AG08396 (cell line): ENCODE measurements at regions not wholly inside any gene's neighbourhood (a gene's known extent, or its start where the extent isn't known, plus 50 kb on each side); places are given as distances from the start of the nearest gene placed in this dataset.
"Not testable (repeated sequence)": the region's sequence is repeated elsewhere in the genome, so short reads cannot be mapped to it uniquely, and the experiment has no call there.

Experiments used
- DNase-seq: peaks from one replicate; pipeline ENCODE4 v3.0.0; 2012; ENCODE audit warnings: low spot score, mixed read lengths

DNA sequence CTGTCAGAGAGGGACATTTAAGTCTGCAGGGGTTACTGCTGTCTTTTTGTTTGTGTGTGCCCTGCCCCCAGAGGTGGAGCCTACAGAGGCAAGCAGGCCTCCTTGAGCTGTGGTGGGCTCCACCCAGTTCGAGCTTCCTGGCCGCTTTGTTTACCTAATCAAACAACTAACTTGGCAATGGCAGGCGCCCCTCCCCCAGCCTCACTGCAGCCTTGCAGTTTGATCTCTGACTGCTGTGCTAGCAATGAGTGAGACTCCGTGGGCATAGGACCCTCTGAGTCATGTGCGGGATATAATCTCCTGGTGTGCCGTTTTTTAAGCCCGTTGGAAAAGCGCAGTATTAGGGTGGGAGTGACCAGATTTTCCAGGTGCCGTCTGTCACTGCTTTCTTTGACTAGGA lies 216.8 kb upstream of the CDKN2B start:
- DNase-seq, result not testable (repeated sequence)

DNA sequence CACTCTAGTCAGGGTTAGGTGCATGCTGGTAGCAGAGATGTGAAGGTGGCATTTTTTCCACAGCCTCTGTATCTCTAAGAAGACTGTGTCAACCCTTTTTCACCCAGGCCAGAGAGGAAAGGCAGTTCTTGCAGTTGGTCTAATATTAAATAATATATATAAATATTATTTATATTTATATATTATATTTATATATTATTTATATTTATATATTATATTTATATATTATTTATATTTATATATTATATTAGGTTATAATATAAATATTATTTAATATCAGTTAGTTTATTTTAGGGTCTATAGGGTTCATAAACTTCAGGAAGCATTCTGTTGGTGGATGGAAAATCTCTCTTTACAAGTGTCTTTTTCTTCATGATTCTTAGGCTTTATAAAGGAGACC lies 218.6 kb upstream of the DMRTA1 start:
- no peak for DNase-seq

DNA sequence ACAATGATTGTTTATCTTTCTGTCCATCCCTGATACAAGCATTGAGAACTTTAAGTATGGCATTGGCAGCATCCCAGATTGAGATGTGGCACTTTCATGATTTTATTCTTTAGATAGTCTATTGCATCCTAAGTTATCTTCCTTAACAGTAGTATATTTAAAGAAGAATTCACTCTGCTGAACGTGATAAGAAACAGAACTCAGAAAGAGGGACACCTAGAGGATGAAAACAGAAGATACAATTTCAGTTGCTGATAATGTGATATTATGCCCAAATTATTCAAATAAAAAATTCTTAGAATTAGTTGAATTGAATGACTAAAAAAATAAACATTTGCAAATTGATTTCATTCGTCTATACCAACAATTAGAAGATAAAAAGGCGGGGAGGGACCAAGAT lies 218.1 kb upstream of the DMRTA1 start:
- DNase-seq, result no peak

DNA sequence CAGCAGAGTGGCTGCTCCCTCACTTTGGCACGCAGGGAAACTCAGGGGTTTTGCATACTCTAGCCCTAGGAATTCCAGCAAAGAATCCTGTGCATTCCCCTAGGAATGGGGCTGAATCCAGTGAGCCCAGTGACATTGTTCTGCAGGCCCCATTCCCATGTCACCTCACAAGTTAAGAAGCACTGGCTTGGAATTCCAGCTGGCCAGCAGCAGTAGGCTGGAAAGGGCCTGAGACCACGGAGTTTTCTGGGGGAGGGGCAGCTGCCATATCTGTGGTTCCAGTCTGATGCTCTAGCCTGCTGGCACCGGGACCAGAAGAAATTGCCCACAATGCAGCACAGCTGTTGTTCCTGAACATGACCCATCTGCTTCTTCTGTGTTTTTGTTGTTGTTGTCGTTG lies 217.6 kb upstream of the DMRTA1 start:
- DNase-seq, result no peak

DNA sequence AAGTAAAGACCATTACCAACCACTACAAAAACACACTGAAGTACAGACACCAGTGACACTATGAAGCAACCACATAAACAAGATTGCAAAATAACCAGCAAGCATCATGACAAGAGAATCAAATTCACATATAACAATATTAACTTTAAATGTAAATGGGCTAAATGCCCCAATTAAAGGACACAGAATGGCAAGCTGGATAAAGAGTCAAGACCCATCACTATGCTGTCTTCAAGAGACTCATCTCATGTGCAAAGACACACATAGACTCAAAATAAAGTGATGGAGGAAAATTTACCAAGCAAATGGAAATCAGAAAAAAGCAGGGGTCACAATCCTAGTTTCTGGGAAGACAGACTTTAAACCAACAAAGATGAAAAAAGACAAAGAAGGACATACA lies 215.3 kb upstream of the DMRTA1 start:
- not testable (repeated sequence) for DNase-seq

DNA sequence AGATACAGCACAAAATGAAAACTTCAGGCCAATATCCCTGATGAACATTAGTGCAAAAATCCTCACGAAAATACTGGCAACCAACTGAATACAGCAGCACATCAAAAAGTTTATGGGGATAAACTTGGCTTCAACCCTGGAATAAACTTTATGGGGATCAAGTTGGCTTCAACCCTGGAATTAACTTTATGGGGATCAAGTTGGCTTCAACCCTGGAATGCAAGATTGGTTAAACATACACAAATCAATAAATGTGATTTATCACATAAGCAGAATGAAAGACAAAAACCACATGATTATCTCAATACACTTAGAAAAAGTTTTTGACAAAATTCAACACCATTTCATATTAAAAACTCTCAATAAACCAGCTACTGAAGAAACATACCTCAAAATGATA lies 213.7 kb upstream of the DMRTA1 start:
- DNase-seq, result no peak

DNA sequence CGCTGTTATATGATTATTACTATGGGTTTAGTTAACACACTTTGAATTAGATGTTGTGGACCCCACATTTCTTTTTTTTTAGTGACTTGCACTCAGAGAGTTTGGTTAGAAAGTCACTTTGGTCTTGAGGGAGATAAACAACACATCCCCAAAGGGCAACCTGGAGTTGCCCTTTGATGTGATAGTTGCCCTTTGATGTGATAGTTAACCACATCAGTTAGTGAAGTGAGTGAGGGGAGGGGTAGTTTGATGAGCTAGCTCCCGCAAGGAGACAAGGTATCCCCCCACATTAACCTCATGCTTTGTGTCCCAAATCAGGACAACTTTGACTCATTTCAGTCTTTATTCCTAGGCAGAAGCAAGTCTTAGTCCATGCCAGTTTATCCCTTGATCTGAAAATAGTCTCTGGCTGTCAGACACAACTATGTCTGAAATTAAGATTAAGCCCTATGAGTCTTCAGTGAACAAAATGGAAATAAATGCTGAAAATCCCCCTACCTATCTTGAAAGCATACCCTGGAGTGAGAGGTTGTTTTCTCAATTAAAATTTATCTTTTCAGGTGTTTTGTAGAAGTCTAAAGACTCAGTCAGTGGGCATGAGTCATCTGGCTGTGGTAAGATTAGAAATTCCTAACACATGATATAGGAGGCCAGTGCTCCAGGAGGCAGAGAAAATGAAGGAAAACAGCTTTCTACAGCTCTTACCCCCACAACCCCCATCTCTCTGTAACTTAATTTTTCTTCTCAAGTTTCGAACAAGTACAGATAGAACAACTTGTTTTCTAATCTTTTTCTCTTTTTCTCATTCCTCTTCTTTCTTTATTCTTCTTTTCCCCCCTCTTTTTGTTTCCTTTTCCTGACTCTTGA lies 208.9 kb upstream of the DMRTA1 start:
- DNase-seq, result peak; percentile 71

DNA sequence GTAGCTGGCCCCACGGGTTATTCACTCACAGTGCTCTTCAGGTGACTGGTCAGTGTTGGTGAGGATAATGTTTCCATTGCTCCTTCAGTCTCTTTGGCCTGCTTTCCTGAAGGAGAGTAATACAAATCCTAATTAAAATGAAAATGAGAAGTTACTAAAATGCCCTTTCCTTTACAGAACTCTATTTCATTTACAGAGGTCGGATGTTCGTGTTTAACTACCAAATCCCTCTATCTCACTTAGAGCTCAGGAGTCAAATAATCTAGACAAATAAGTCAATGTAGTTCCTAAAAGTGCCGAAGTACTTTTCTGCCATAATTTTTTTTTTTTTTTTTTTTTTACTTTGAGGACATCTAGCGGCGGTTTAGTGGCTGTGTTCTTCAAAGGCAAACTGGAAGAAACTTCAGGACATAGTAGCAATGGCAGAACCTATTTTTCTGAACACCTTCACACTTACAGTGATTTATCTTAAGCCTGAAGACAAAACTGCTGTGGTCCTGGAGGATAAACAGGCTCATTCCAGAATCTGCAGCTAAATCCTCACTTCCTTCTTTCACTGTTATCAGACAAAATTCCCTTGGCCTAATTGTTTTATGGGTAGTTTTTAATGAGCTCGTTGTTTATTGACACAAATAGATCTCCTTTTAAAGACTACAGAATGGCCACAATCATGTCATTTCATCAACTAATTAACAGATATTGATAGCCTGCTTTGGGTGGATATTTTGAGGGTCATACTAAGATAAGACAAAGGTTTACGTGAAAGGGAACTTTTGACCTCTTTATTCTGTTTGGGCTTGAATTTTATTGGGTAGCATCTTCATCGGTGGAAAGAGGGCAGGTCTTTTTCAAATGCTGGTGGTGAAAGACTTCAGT lies 207.6 kb upstream of the DMRTA1 start:
- DNase-seq, result peak; percentile 29

DNA sequence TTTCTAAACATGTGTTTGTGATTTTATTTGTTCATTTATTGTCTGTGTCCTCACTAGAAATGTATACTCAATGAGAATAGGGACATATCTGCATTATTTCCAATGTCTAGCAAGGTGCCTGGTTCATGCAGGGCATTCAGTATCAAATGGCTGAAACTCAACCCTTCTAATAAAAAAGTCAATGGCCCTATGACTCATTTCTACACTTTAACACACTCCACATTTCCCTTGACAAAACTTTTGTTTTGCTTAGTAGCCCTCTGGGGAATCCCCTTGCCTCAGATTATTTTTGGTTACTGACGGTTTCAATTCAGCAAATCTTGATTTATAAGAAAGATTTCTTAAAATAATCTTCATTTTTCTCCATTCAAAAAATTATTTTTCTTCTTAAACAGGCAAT lies 206.0 kb upstream of the DMRTA1 start:
- peak; percentile 12 for DNase-seq

DNA sequence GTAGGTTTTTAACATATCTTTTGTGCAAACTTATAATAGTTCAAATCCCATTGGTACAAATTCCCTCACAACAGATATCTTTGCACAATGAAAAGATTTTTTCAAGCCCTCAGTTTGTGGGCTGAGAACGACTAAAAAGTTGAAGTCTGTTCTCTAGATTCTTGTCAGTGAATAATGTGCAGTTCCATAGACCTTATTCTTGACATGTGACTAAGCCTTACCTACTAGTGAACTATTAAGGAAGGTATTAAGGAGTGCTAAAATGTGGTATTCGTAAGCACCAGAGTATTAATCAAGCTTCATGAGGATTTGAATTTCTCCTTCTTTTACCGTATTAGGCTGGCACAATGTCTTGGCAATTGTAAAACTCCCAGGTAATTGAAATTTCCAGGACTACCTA lies 205.6 kb upstream of the DMRTA1 start:
- DNase-seq, result no peak

DNA sequence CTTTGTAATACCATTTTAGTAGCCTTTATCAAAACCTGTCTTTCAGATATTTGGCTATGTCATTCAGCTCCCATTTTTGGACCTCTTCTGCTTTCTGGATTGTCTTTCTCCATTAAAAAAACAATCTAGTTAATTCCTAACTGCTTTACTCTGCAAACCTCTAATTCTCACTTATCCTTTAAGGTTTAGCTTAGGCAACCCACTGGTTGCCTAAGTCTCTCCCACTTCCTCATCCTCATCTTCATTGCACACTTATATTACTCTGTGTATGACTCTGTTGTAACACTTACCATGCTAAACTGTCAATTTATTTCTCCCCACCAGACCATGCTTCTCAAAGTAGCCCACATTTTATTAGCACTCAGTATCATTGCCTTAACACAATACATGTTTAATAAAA lies 205.0 kb upstream of the DMRTA1 start:
- DNase-seq, result no peak

DNA sequence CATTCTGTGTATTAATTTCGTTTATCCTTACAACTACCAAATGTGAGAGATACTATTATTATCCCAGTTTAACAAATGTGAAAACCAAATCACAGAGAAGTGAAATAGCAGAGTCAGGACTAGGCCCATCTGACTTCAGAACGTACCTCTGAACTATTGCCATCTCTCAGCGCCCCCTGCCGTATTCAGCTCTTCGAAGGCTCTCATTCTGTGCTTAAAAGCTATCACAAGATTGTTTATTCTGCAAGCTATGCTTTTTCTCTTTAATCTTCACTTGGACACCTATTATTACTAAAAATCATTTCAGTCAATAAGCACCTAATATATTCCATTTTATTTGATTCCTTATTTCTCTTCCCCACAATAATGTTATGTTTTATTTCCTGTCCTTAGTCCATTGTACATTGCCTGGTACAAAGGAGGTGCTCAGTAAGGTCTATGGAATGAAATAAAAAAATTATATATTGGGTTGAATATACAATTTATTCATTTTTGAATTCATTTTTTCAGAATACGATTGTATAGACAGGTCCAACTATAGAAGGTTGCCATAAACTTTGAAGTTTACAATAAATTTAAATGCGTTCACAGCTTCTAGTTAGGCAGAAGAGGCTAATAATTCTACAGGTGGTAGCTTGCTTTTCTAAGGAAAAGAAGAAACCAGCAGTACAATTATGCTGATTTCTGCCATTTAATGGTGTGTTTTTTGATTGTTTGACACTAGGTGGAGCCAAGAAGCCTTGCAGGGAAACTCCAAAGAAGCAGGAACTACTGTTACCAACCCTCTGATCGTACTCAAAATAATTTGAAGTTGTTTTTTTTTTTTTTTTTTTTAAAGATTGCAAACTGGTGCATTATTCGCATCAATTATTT lies 202.2 kb upstream of the DMRTA1 start:
- peak; percentile 36 for DNase-seq

DNA sequence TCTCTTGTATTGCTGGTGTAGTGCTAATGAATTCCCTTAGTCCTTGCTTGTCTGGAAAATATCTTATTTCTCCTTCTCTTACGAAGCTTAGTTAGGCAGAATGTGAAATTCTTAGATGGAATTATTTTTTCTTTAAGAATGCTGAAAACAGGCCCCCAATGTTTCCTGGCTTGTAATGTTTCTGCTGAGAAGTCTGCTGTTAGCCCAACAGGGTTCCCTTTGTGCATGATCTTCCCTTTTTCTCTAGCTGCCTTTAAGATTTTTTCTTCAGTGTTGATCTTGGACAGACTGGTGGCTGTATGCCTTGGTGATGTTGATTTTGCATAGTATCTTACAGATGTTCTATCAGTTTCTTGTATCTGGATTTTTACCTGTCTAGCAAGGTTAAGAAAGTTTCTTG lies 191.3 kb upstream of the DMRTA1 start:
- no peak for DNase-seq

DNA sequence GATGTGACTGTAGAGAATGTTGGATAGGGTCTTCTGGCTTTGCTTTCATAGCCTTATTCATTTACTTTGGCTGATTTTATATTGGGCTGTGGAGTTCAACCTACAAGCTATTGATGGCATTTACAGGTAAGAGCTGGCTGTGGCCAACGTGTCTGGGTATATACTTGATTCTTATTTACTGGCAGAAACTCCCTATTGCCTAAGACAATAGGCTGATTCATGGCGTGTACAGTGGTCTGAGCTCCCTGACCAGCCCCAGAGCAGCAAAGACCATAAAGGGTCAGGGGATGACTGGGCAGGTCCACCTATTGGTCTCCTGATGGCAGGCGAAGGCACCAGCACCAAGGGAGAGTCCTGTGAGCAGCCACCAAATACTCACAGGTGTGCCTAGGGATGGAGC lies 190.2 kb upstream of the DMRTA1 start:
- DNase-seq, result no peak

DNA sequence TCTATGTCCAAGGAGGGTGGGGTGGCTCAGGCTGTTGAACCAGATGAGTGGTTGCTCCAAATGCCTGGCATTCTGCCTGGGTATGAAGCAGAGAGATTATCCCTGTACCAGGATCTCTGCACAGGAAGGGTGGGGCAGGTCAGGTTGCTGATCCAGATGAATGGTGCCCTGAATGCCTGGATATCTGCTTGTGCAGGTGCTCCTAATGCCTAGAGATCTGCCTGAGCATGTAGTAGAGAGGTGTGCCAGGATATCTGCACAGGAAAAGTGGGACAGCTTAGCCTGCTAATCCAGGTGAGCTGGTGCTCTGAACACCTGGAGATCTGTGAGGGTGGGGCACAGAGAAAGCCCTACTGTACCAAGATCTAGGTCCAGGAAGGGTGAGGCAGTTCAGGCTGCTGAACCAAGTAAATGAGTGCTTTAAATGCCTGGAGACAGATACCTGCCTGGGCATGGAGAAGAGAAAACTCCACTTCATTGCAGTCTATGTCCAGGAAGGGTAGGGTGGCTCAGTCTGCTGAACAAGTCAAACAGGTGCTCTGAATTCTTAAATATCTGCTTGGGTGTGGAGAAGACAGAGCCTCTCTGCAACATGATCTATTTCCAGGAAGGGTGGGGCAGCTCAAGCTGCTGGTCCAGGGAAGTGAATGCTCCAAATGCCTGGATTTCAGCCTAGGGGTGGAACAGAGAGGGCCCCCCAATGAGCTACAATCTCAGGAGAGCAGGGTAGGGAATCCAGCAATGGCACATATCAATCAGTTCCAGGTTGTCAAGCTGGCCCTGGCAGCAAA lies 189.4 kb upstream of the DMRTA1 start:
- DNase-seq, result no peak

DNA sequence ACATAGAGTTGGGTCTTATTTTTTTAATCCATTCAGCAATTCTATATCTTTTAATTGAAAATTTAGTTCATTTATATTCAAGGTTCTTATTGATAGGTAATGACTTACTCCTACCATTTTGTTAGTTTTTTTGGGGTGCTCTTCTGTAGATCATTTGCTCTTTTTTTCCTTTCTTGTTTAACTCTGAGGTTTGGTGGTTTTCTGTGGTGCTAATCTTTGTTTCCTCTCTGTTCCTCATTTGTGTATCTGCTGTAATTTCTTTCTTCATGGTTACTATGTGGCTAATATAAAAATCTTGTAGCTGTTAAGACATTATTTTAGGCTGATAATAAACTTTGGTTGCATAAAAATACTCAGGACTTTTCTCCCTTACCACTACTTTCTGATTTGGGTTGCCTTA lies 181.6 kb upstream of the DMRTA1 start:
- DNase-seq, result no peak

DNA sequence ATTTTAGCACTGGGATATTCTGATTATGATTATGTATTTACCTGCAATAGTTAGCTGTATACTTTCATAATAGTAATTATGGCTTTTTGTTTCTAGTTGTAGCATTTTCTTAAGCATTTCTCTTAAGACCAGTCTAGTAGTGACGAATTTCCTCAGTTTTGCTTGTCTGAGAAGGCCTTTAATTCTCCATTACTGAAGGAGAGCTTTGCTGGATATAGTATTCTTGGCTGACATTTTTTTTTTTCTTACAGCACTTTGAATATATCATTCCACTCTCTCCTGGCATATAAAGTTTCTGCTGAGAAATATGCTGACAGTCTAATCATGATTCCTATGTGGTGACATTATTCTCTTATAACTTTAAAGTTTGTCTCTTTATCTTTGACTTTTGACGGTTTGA lies 181.1 kb upstream of the DMRTA1 start:
- no peak for DNase-seq

DNA sequence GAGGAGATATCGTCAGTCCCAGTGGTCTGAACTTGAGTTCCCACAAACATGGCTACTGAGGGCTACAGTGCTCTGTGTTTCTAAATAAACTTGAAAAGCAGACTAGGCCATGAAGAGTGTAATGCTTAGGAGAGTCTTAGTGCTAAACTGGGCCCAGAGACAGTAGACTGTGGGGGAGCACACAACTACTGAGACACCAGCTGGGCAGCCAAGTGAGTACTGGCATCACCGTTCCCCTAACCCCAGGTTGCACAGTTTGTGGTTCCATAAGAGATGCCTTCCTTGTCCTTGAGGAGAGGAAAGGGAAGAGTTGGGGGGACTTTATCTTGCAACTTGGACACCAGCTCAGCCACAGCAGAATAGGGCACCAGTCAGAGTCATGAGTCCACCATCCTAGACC lies 172.1 kb upstream of the DMRTA1 start:
- no peak for DNase-seq

DNA sequence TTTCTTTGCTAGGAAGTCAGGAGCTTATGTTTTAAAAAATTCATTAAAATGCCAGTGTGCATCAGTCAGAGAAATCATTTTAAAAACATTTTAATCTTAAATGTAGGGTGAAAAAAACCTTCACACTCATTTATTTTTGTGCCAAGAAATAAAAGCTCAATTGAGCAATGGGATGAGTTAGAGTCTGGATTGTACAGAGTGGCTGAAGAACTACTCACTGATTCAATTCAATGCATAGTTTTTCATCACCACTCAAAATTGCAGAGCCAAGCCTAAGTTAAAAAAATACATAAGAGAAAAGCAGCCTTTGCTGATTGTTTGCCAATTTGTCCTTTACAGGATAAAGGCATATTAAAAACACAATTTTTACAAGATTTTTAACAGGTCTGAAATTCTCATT lies 168.2 kb upstream of the DMRTA1 start:
- DNase-seq, result no peak

DNA sequence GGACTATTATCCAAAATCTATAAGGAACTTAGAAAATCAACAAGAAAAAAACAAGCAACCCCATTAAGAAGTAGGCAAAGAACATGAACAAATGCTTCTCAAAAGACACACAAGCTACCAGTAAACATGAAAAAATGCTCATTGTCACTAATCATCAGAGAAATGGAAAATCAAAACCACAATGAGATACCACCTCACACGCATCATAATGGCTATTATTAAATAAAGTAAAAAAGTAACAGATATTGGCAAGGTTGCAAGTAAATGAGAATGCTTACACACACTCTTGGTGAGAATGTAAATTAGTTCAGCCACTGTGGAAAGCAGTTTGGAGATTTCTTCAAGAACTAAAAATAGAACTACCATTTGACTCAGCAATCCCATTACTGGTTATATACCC lies 167.0 kb upstream of the DMRTA1 start:
- DNase-seq, result no peak

DNA sequence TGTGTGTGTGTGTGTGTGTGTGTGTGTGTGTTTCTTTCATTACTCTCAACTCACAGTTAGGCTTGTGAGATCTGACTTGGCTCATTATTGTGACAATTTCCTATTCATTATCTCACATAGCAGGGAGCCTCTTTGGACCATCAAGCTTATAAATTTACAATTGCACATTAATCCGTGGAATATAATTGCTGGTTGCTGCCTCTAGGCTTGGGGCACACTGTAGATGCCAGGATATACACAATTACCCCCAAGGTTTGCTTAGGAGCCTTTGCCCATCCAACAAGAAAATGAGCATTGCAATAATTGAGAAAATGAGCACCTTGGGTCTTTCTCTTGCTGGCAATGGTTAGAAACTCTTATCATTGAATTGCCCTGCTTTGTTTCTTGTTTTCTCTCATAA lies 161.6 kb upstream of the DMRTA1 start:
- DNase-seq, result no peak

DNA sequence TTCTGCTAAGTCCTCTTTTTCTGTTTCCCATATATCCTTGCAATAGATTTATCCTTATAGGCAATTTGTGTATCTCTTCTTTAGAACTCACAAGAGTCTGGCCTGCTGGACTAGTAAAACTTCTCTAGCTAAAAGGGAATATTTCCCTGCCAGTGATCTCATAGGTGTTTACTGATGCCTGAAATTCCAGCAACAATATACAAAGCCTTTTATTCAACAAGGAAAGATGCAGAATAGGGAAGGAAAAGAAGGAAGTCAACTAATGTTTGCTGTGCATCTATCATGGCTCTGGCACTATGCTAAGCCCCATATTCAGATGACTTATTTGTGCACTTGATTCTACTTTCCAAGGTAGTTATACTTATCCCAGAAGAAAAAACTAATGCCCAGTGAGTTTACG lies 160.0 kb upstream of the DMRTA1 start:
- DNase-seq, result no peak
